HepG2 (cell line): ENCODE measurements at regions not wholly inside any gene's neighbourhood (a gene's known extent, or its start where the extent isn't known, plus 50 kb on each side); places are given as distances from the start of the nearest gene placed in this dataset.

Source experiments
- ATF6 ChIP-seq: sonication (generic); formaldehyde crosslinking; conservative IDR thresholded peaks from 2 replicates; pipeline ENCODE4 v1.4.0; 2020; ENCODE audit warnings: missing genetic modification reagents
- BRD4 ChIP-seq: sonication (generic); formaldehyde crosslinking; IDR thresholded peaks from 2 replicates; pipeline ENCODE4 v1.4.0; 2020; ENCODE audit warnings: missing genetic modification reagents
- DMTF1 ChIP-seq: sonication (generic); formaldehyde crosslinking; IDR thresholded peaks from 2 replicates; pipeline ENCODE4 v1.4.0; 2020; ENCODE audit warnings: mild to moderate bottlenecking, missing genetic modification reagents
- GABPA ChIP-seq, 2 experiments: IDR thresholded peaks; 2 replicates each; pipeline ENCODE4 v1.6.1; 2011 to 2016; ENCODE audit warnings: low read depth in 2 of 2, low read length in 1 of 2, missing biosample characterization in 1 of 2, missing genetic modification characterization in 1 of 2
- JUNB ChIP-seq: sonication (generic); formaldehyde crosslinking; IDR thresholded peaks from 2 replicates; pipeline ENCODE4 v1.8.0; 2022; ENCODE audit warnings: missing genetic modification reagents, mild to moderate bottlenecking, borderline replicate concordance
- NR3C1 ChIP-seq: sonication (generic); formaldehyde crosslinking; IDR thresholded peaks from 2 replicates; pipeline ENCODE4 v1.4.0; 2020; ENCODE audit warnings: missing genetic modification reagents
- SRF ChIP-seq: IDR thresholded peaks from 2 replicates; pipeline ENCODE4 v1.6.1; 2011; ENCODE audit warnings: mild to moderate bottlenecking, low read depth, low read length, moderate library complexity
- SSRP1 ChIP-seq: IDR thresholded peaks from 2 replicates; pipeline ENCODE4 v1.6.1; 2016; ENCODE audit warnings: control low read depth
- TEAD3 ChIP-seq: optimal IDR thresholded peaks from 2 replicates; pipeline ENCODE3; 2016; ENCODE audit warnings: borderline replicate concordance
- U2AF2 ChIP-seq: fragments of 200-400 bp; formaldehyde crosslinking; IDR thresholded peaks from 2 replicates; pipeline ENCODE4 v1.6.1; 2017; ENCODE audit warnings: low read depth, mild to moderate bottlenecking, low read length
- ZNF263 ChIP-seq: sonication (generic); formaldehyde crosslinking; IDR thresholded peaks from 2 replicates; pipeline ENCODE4 v1.4.0; 2020; ENCODE audit warnings: missing genetic modification reagents
- ZNF761 ChIP-seq: sonication (generic); formaldehyde crosslinking; conservative IDR thresholded peaks from 2 replicates; pipeline ENCODE4 v1.4.0; 2020; ENCODE audit warnings: mild to moderate bottlenecking, missing genetic modification reagents
- TF ChIP-seq, protein P1 (sequence below): sonication (generic); formaldehyde crosslinking; IDR thresholded peaks from 2 replicates; pipeline ENCODE4 v1.5.1; 2020; ENCODE audit warnings: missing genetic modification reagents, mild to moderate bottlenecking, borderline replicate concordance

DNA sequence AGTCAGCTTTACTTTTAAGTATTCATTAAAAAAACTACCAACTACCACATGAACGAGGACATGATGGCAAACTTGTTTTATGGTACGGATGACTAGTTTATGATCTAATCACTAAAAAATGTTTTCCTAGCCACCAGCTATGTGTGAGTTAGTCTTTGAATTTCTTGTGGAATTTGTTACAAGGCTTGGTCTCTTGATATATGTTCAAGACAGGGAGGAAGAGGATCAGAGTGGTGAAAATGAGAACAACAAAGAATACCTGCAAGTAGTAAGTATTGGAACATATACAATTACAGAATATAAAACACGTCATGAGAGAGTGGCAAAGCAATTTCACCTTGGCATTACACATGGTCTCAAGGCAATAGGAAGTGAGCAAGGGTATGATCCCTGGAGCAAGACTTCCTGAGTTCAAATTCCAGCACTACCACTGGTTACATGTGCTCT is 548.6 kb upstream of the TLE4 start:
- TF ChIP-seq SSRP1 (CRISPR knock-in tag) (no peak), ZNF761 (CRISPR knock-in tag) (no peak), TEAD3 (CRISPR knock-in tag) (no peak), BRD4 (CRISPR knock-in tag) (no peak), U2AF2 (no peak), ATF6 (CRISPR knock-in tag) (no peak), JUNB (CRISPR knock-in tag) (no peak), ZNF263 (CRISPR knock-in tag) (no peak), NR3C1 (CRISPR knock-in tag) (no peak), SRF (no peak), DMTF1 (CRISPR knock-in tag) (no peak), GABPA (IDR thresholded peaks at IDR 0.05; ENCODE audit: low read depth, low read length) (no peak), GABPA (CRISPR knock-in tag; IDR thresholded peaks at IDR 0.05; ENCODE audit: low read depth) (no peak)
- TF ChIP-seq, protein P1, sequence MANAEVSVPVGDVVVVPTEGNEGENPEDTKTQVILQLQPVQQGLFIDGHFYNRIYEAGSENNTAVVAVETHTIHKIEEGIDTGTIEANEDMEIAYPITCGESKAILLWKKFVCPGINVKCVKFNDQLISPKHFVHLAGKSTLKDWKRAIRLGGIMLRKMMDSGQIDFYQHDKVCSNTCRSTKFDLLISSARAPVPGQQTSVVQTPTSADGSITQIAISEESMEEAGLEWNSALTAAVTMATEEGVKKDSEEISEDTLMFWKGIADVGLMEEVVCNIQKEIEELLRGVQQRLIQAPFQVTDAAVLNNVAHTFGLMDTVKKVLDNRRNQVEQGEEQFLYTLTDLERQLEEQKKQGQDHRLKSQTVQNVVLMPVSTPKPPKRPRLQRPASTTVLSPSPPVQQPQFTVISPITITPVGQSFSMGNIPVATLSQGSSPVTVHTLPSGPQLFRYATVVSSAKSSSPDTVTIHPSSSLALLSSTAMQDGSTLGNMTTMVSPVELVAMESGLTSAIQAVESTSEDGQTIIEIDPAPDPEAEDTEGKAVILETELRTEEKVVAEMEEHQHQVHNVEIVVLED = no peak
